Epithelial cell of esophagus (primary cell): ENCODE measurements at regions not wholly inside any gene's neighbourhood (a gene's known extent, or its start where the extent isn't known, plus 50 kb on each side); places are given as distances from the start of the nearest gene placed in this dataset.

Experiments used
- DNase-seq: peaks from one replicate; pipeline ENCODE4 v3.0.0; 2010; ENCODE audit warnings: low read depth
- H3K4me3 ChIP-seq: 2 replicates; pipeline ENCODE4 v1.5.1; 2011; ENCODE audit warnings: mild to moderate bottlenecking, low read length, control low read depth
- CTCF ChIP-seq: IDR thresholded peaks from 2 replicates; pipeline ENCODE4 v1.5.1; 2011; ENCODE audit warnings: low read depth, mild to moderate bottlenecking, low read length, control low read depth, inconsistent platforms; ENCODE audit not compliant: insufficient read depth; ENCODE audit errors: missing control alignments

GRCh38 chr2:60278906-60279305, 274.5 kb downstream of the BCL11A start:
- TF ChIP-seq CTCF: no peak
- H3K4me3 ChIP-seq: no peak overlapping the region
- DNase-seq: peak; percentile 59

- TF ChIP-seq CTCF: no peak
- DNase-seq: no peak
- no peak overlapping the region for H3K4me3 ChIP-seq
Measured at GRCh38 chr2:60275958-60276357, 277.5 kb downstream of the BCL11A start.

- H3K4me3 ChIP-seq: no peak overlapping the region
- DNase-seq: no peak
- no peak for TF ChIP-seq CTCF
Measured at GRCh38 chr2:60273836-60274235, 279.6 kb downstream of the BCL11A start.

GRCh38 chr2:60271713-60272112, 281.7 kb downstream of the BCL11A start:
- TF ChIP-seq CTCF: no peak

GRCh38 chr2:60271131-60271530, 282.3 kb downstream of the BCL11A start:
- no peak overlapping the region for H3K4me3 ChIP-seq
- no peak for DNase-seq
- TF ChIP-seq CTCF: no peak

More at GRCh38 chr2:60271713-60272112, 281.7 kb downstream of the BCL11A start:
- DNase-seq: no peak
- no peak overlapping the region for H3K4me3 ChIP-seq

- no peak for DNase-seq
- no peak overlapping the region for H3K4me3 ChIP-seq
- no peak for TF ChIP-seq CTCF
Measured at GRCh38 chr2:60268661-60269060, 284.8 kb downstream of the BCL11A start.

- TF ChIP-seq CTCF: no peak
- DNase-seq: no peak
- H3K4me3 ChIP-seq: no peak overlapping the region
Measured at GRCh38 chr2:60268032-60268431, 285.4 kb downstream of the BCL11A start.
